Fibroblast of gingiva (primary cell): ENCODE measurements at regions not wholly inside any gene's neighbourhood (a gene's known extent, or its start where the extent isn't known, plus 50 kb on each side); places are given as distances from the start of the nearest gene placed in this dataset.

Source experiments
- DNase-seq: peaks from one replicate; pipeline ENCODE4 v3.0.0-alpha.2; 2011; ENCODE audit warnings: low read depth

- no peak for DNase-seq
These were observed 194.6 kb upstream of the KCNG1 start for GRCh38 chr20:51217347-51218045.

- DNase-seq: no peak
These were observed 193.9 kb upstream of the KCNG1 start for GRCh38 chr20:51216850-51217249.

GRCh38 chr20:51212816-51213215, 189.9 kb upstream of the KCNG1 start:
- DNase-seq: no peak

- DNase-seq: no peak
These were observed 188.3 kb upstream of the KCNG1 start for GRCh38 chr20:51211191-51211590.

GRCh38 chr20:51210084-51210483, 187.2 kb upstream of the KCNG1 start:
- no peak for DNase-seq

GRCh38 chr20:51208162-51208561, 185.3 kb upstream of the KCNG1 start:
- DNase-seq: no peak

- no peak for DNase-seq
These were observed 183.2 kb upstream of the KCNG1 start for GRCh38 chr20:51206032-51206662.

- DNase-seq: no peak
These were observed 181.9 kb upstream of the KCNG1 start for GRCh38 chr20:51204794-51205193.

GRCh38 chr20:51204051-51204715, 181.3 kb upstream of the KCNG1 start:
- no peak for DNase-seq

- no peak for DNase-seq
These were observed 179.4 kb upstream of the KCNG1 start for GRCh38 chr20:51202304-51202703.

- DNase-seq: no peak
These were observed 177.0 kb upstream of the KCNG1 start for GRCh38 chr20:51199920-51200319.

GRCh38 chr20:51198876-51199523, 176.1 kb upstream of the KCNG1 start:
- no peak for DNase-seq

- no peak for DNase-seq
These were observed 175.3 kb upstream of the KCNG1 start for GRCh38 chr20:51198238-51198637.

- no peak for DNase-seq
These were observed 174.2 kb upstream of the KCNG1 start for GRCh38 chr20:51196991-51197651.

GRCh38 chr20:51195990-51196389, 173.1 kb upstream of the KCNG1 start:
- DNase-seq: no peak

- no peak for DNase-seq
These were observed 172.6 kb upstream of the KCNG1 start for GRCh38 chr20:51195419-51195901.

- DNase-seq: no peak
These were observed 170.3 kb upstream of the KCNG1 start for GRCh38 chr20:51193066-51193772.

- DNase-seq: no peak
These were observed 167.9 kb upstream of the KCNG1 start for GRCh38 chr20:51190783-51191180.

GRCh38 chr20:51189814-51190782, 167.2 kb upstream of the KCNG1 start:
- no peak for DNase-seq

- DNase-seq: no peak
These were observed 166.0 kb upstream of the KCNG1 start for GRCh38 chr20:51188941-51189340.
